Epithelial cell of prostate (primary cell): ENCODE measurements at regions not wholly inside any gene's neighbourhood (a gene's known extent, or its start where the extent isn't known, plus 50 kb on each side); places are given as distances from the start of the nearest gene placed in this dataset.

Experiments used
- DNase-seq: peaks from one replicate; pipeline ENCODE4 v3.0.0-alpha.2; 2011; ENCODE audit warnings: low read depth, low spot score
- H3K27ac ChIP-seq: fragments of 450-650 bp; 2 replicates; pipeline ENCODE4 v1.5.1; 2017; ENCODE audit warnings: mild to moderate bottlenecking

DNA sequence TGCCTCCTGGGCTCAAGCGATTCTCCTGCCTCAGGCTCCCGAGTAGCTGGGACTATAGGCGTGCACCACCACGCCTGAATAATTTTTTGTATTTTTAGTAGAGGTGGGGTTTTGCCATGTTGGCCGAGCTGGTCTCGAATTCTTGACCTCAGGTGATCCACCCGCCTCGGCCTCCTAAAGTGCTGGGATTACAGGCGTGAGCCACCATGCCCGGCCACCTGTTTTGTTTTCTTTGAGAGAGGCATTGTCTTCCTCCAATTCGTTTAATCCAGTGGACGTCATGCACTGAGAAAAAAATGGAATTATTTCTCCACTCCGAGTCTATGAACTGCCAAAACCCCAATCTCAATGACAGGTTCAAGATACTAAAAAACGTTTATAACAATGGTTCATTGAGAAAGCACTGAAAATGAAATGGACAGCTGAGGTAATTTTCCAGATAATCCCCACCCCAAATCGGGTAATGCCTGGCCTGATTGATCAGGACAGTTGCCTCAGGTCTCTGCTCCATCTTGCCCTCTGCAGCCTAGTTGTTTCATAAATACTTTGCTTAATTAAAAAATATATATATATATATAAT, 132.7 kb upstream of the PARP11 start:
- DNase-seq: no peak
- peak overlapping the region; percentile 61 for H3K27ac ChIP-seq

DNA sequence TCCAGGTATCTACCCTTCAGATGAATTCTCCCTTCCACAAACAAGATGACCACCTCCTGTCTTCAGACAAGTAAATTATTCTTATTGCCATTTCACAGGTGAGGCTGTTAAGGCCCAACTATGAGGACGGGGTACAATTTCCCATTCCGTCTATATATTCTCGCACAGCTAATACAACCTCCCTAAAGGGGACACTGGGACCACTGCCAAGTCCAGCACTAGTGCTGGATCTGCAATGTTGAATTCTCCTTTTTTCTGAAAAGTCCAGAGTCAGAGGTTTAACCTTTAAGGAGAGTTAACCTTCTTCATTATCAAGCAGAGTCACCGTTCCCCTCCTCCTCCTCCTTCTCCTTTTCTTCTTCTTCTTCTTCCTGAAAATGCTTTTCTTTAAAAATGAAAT, 130.4 kb upstream of the PARP11 start:
- no peak for DNase-seq

DNA sequence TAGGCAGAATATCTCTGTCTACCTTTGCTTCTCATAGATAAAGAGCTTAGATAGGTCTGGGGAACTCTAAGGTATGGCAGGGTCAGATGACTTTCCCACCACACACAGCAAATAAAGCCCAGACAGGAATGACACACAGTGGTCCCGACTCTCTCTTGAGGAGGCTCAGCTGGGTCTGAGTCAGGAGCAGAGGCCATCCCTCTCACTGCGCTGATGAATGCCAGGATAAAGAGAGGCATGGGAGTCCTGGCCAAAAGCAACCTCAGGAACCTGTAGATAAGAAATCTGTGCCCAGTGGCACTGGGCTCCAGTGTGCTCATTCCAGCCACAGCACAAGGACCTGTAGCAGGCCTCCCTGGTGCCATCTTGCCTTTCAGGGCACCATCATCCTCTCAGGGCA, 129.4 kb upstream of the PARP11 start:
- DNase-seq: no peak
- no peak overlapping the region for H3K27ac ChIP-seq

More for the DNA sequence above, 130.4 kb upstream of the PARP11 start:
- no peak overlapping the region for H3K27ac ChIP-seq

DNA sequence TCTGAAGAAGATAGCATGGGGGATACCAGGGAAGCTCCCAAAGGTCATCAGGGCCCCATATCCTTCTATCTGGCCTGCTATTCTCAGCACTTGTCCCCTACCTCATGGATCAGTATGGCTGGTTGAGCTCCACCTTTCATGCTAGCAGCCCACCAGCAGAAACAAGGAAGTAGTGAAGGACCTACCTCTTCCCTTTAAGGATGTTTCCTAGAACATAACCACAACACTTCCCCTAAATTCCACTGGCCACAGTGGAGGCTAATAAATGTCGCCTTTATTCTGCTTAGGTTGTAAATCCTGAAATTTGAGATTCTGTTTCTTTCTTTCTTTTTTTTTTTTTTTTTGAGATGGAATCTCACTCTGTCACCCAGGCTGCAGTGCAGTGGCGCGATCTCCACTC, 128.6 kb upstream of the PARP11 start:
- no peak for DNase-seq
- no peak overlapping the region for H3K27ac ChIP-seq

DNA sequence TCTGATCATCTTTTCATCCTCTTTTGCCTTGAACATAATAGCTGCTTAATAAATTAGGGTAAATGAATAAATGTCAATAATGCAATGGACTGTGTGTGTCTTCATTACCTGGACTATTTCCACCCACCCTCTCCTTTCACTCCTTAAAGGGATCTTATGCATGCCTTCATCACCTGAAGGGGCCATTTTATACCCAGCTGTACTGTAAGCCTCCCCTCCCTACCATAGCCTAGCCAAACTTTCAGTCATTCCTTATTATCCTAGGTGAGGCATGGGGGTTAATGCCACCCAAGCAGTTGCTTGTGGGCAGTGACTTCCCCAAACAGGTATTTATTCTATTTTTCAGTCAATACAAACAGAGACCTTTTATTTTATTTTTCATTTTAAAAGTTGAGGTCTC, 127.8 kb upstream of the PARP11 start:
- H3K27ac ChIP-seq: no peak overlapping the region
- DNase-seq: no peak

DNA sequence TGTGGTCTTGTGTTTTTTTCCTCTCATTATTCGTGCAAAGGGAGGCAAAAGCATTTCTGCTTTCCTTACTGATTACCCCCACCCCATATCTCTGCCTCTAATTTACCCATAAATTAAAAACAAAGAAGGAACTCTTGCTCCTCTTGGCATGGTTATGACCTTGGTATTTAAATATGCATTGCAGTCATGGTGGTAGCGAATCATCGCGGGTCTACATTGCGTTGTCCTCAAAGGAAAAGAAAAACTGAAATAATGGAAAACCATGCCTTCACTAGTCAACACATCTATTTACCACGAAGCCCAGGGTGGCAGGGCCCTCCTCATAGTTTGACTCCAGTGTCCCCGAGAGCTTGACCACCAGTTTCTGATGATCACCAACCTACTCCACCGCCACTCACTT, 126.7 kb upstream of the PARP11 start:
- no peak for DNase-seq

DNA sequence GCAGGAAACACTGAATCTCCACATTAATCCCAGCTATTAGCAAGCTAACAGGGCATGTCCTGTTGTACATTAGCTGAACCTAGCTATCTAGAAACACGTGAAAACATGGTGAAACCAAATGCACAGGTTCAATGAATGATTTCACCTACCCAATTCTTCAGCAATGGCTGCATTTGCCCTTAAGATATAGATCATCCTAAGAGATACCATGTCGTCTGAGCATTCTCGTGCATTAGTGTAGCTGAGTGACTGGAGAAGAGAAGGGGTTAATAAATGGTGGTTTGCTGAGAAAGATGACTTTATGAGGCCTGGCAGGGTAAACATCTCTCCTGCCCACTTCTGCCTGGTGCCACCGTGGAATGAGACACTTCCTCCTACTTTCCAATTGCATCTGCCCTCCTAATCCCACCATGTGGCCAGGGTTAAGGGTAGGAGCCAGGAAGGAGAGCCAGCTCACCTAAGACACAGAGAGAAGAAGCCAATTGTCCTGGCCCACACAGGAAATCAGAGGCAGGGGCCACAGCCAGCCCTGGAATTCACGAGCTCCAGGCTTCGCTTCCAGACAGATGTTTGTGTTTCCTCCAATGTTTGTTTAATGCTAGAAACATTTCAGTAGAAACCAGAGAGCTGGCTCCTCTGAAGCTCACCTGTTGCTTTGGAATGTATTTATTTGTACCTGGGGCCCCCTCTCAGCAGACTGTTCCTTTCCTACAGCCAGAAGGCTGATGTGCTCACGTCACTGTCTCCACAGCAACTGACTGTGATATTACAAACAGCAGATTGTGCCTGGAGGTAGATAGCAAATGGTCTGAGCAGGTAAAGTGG, 126.0 kb upstream of the PARP11 start:
- peak; percentile 86 for DNase-seq

More for the DNA sequence above, 126.7 kb upstream of the PARP11 start:
- H3K27ac ChIP-seq: peak overlapping the region; percentile 28

DNA sequence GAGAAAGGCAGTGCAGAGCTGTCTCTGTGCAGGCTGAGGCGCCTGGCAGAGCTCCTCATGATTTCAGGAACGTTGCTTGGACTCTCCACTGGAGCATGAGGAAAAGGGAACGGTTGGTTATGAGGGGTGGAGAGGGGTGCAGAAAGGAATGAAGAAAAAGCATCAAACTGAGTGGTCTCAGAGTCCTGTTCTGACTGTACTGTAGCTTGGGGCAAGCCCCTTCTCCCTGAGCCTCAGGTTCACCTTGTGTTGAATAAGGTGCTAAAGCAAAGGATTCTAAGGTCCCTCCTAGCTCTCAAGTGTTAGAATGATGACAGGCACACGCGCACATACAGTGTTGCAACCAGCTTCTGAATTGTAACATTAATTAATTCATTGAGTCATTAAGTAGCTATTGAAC, 125.2 kb upstream of the PARP11 start:
- H3K27ac ChIP-seq: no peak overlapping the region
- DNase-seq: no peak

More for the DNA sequence above, 126.0 kb upstream of the PARP11 start:
- peak overlapping the region; percentile 28 for H3K27ac ChIP-seq

DNA sequence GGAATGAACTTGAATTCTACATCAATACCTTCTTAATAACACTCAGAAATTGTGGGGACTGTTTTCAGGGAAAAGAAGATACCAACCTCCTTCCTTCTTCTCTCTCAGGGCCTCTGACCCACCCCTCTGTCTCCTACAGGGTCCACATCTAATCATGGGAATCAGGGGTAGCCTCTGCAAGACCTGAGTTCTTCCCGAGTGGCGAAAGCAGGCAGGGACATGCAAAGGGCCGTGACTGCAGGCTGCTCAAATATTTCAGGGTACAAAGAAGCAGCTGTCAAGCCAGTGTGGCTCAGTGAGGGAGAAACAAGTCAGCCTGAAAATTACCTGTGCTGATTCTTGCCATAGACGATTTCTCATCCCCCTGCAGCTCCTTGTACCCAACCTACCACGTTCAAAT, 123.1 kb upstream of the PARP11 start:
- H3K27ac ChIP-seq: no peak overlapping the region
- no peak for DNase-seq

DNA sequence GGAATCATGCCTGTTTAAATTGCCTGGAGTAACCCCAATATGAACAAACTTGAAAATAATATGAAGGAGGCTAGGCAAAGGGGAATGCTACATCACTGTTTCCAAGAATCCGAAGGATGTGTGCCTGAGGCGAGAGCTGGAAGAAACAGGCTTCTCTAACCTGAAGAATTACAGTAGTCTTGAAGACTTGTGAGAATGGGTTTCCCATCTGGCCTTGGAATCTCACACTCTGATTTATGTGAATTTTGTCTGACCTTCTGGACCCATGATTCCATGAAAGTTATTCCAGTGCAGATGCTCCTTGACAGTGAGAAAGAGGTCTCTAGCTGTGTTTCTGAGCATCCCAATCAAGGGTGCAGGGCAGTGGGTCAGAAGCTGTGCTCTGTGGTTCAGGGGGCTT, 122.1 kb upstream of the PARP11 start:
- no peak for DNase-seq
- no peak overlapping the region for H3K27ac ChIP-seq

DNA sequence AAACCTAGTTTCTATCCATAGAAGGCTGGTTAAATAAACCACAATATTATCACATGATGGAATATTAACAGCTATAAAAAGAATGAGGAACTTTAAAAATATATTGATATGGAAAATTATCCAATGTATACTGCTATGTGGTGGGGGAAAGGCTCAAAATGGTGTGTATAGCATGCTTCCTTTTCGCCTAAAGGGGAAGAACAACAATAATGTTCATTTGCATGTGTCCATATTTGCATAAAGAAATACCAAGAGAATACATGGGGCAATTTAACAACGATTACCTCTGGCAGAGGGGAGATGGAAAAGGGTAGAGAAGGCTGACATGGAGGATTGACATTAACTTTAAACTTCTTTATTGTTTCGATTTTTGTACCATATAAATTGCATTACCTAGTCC, 121.3 kb upstream of the PARP11 start:
- no peak overlapping the region for H3K27ac ChIP-seq
- no peak for DNase-seq

DNA sequence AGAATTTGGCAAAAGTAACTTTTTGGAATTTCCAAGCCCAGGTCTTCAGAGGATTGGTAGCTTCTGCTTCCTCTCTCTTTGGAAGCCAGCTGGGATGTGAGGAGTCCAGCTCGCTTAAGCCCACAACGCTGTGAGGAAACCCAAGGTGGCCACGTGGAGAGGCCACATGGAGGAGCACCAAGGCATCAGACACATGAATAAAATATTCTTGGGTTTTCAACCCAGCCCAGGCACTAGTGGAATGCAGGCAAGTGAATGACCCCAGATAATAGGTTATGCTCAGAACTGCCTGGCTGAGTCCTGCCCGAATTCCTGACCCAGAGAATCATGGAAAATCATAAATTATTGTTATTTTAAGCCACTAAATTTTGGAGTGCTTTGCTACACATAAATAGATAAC, 119.7 kb upstream of the PARP11 start:
- no peak overlapping the region for H3K27ac ChIP-seq
- DNase-seq: no peak

DNA sequence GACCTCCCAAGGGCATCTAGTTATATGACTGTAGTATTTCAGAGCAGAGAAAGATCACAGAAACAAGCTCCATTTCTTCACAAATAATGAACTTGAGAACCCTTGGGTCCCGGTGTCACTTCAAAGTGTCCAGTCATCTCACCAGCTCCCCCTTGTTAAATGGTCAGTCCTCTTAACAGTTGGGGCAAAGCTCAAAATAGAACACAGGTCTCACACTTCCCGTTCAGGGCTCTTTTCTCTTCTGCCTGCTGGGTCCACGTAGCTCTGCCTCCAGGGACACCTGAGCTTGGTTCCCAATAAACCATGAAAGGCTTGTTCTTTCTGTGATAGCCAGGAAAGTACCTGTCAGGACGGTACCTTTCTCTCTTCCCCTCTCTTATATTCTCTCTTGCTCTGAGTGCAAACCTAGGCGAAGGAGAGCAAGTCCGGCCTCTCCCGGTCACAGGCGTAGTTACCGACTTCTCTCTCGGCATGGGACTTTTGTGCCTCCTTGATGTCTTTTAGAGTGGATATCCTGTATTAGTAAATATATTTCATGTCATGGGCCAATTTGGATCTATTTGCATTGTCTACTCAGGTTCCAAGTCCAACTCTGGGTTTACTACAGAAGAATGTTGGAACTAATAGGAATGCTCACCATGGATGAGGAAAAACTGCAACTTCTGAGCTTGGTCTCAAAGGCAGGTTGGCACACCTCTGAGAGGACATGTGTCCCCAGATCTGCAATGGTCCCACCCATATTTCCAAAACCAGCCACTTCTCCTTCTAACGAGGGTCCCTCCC, 118.8 kb upstream of the PARP11 start:
- DNase-seq: no peak
- no peak overlapping the region for H3K27ac ChIP-seq

DNA sequence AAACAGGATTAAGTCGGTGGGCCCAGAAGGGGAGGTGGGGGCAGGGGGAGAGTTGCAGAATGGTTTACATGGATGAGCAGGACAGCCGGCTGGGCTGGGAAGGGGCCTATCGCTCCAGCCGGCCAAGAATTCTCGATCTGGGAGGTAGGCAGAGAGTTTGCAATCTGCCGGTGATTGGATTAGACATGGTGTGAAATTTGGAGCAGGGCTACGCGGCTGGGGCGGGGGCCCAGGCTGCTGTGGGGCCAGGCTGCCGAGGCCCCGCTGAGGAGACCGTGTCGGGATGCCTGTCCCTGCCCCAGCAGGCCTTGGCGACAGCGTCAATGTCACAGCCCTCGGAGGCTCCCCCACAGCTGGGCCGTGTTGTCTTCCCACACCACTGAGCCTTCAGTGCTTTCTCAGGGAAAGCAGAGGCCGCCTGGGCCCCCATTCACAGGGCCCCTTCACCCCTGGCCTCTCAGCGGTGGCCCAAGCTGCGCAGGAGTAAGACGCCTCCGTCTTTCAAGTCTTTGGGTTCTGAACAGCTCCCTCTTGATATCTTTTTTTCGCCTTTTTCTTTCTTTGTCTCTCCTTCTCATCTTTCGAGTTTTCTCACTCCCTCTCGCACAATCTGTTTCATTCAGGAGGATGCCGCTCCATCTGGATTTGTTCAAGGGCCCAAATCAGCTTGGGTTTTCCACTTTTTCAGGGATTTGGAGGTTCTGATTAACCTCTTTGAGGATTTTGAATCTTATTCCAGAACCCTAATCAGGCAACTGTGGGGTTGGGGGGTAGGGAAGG, 117.5 kb upstream of the PARP11 start:
- no peak overlapping the region for H3K27ac ChIP-seq
- no peak for DNase-seq

DNA sequence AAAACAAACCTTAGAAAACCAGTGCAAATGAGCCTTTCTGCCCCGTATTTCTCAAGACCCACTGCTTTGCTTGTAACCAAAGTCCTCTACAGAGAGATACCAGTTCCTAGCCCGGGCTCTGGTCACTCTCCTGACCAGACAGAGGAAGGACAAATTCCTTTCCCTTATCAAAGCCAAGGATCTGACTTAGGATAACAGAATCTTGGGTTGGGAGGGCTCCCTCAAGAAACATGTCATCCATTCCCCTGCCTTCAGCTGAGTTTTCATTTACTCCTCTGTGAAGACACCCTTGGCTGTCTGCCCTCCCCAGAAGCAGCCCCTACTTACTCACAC, 116.0 kb upstream of the PARP11 start:
- no peak overlapping the region for H3K27ac ChIP-seq
- no peak for DNase-seq

DNA sequence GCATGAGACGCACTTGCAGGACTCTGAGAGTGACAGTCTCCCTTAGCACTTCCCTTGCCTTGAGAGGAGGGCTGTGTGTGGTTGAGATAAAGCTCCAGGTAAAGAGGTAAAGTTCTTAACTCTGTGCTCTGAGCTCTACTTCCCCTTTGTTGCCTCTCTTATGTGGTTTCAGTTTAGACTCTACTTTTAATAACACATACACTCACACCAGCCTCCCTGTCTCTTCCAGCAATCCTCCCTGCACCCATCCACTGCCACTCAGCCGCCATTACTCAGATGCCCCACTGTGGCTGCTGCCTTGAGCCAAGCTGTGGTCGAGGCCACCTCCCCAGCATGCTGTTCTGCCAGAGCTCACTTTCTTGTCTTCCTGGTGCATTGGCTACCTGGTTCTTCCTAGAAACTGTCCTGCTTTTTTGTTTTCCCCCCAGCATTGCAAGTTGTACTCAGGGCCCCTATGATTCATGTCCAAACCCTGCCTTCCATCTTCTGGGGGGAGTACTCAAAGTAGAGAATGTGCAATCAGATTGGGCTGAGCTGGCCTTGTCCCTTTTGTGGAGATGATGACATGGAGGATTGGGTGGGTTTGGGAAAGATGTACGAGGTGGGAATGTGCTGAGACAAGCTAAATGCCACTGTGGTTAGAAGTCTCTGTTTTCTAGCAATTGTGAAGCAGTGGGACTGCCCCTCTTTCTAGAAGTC, 115.5 kb upstream of the PARP11 start:
- DNase-seq: no peak
- no peak overlapping the region for H3K27ac ChIP-seq

DNA sequence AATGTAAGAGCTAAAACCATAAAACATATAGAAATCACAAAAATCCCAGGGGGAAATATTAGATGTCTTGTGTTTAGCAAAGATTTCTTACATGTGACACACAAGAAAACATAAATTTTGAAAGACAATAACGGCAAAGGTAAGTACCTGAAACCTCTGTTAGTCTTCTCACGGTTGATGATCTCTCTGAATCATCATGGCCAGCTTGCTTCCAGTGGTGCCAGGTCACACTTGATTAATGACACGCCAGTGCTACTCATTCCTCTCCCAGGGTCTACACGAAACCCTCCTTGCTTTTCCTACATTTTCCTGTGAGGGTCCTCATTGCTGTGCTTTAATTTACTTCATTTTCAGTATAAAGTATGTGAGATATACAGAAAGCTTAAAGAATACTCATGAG, 114.4 kb upstream of the PARP11 start:
- DNase-seq: no peak
- no peak overlapping the region for H3K27ac ChIP-seq

DNA sequence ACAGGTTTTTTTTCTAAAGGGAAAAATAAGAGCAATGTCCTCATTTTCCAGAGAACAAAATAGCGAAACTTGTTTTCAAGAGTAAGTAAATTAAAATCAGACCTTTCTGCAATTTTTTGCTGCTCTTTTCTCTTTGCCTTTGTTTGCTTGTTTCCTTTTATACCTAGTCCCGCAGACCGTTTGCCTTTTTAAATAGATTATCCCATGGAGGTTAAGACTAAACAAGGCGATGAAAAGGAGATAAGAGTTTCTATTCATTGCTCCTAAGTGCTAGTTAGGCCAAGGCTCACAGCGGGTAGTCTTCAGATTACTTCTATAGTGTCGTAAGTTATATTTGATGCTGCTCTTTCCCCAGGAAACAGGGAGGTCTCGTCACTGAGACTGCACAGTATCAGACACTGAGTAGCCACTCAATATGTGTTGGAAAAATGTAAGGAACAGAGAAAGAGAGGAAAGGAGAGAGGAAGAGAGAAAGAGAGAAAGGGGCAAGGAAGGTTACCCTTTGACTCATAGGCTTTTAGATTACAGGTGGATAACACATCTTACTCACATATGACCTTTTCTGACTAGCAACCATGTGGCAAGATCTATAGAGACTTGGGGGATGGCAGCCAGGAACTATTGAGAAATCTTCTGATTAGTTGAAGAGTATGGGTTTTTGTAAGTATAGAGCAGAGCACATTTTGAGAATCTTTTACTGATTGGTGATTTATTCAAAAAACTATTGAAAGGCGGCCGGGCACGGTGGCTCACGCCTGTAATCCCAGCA, 107.5 kb upstream of the PARP11 start:
- no peak for DNase-seq
- no peak overlapping the region for H3K27ac ChIP-seq

DNA sequence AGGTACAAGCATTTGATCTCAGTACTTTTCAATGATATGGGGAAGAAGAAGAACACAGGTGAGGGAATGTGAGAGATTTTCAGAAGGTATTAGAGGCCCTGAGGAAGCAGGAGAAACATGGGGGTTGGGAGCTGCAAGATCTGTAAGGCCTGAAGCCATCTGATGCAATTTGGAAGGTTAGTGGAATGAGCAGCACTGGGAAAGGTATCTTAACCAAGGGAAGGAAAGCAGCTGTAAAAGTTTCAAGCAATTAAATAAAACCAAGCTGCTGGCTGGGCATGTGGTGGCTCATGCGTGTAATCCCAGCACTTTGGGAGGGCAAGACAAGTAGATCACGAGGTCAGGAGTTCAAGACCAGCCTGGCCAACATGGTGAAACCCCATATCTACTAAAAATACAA, 104.4 kb upstream of the PARP11 start:
- no peak for DNase-seq
- H3K27ac ChIP-seq: no peak overlapping the region
